Neural progenitor cell (in vitro differentiated cells): ENCODE measurements at regions not wholly inside any gene's neighbourhood (a gene's known extent, or its start where the extent isn't known, plus 50 kb on each side); places are given as distances from the start of the nearest gene placed in this dataset.

Experiments used
- CTCF ChIP-seq: fragments of 200-600 bp; sonication (generic); IDR thresholded peaks from 2 replicates; pipeline ENCODE4 v1.5.1; 2017; ENCODE audit warnings: antibody characterized with exemption, mild to moderate bottlenecking
- EZH2 ChIP-seq: fragments of 200-600 bp; sonication (generic); IDR thresholded peaks from 2 replicates; pipeline ENCODE4 v1.6.1; 2017; ENCODE audit warnings: antibody characterized with exemption, mild to moderate bottlenecking, moderate library complexity
- EZH2phosphoT487 ChIP-seq: fragments of 200-600 bp; sonication (generic); IDR thresholded peaks from 2 replicates; pipeline ENCODE4 v1.6.1; 2017; ENCODE audit warnings: antibody characterized with exemption

DNA sequence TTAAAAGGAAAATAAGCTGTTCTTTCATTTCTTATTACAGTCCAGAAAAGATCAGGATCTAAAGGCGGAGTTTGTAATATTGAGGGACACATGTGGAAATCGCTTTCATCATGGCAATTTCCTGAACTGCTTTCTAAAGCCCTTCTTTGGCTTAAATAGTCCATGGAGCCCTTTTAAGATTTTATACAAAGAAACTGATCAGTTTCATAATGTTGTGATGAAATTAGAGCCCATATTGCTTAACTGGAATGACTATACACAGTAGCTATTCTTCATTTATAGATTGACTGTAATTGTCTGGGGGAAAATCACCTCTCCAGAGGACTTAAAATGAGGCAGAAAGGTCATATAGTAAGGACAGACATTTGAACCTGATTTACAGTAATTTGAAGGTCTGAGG is 322.2 kb downstream of the ETAA1 start:
- no peak for TF ChIP-seq CTCF
- no peak for TF ChIP-seq EZH2
- TF ChIP-seq EZH2phosphoT487: no peak
